Urinary bladder (tissue), 3 donors: ENCODE measurements at regions not wholly inside any gene's neighbourhood (a gene's known extent, or its start where the extent isn't known, plus 50 kb on each side); places are given as distances from the start of the nearest gene placed in this dataset.
A peak's percentile ranks its signal among the peaks of the same experiment; 100 is the strongest.
"Not testable (repeated sequence)": the region's sequence is repeated elsewhere in the genome, so short reads cannot be mapped to it uniquely, and the experiment has no call there.

Experiments
- DNase-seq: peaks from one replicate; pipeline ENCODE4 v3.0.0-alpha.2; 2015; ENCODE audit errors: extremely low spot score
- H3K27ac ChIP-seq: one replicate; pipeline ENCODE4 v1.5.1; 2013; ENCODE audit warnings: low read depth, mild to moderate bottlenecking, moderate library complexity
- H3K36me3 ChIP-seq: one replicate; pipeline ENCODE4 v1.6.1; 2013; ENCODE audit warnings: mild to moderate bottlenecking, moderate library complexity; ENCODE audit not compliant: insufficient read depth
- H3K4me1 ChIP-seq: one replicate; pipeline ENCODE4 v1.6.1; 2013; ENCODE audit warnings: mild to moderate bottlenecking, moderate library complexity; ENCODE audit not compliant: insufficient read depth
- H3K4me3 ChIP-seq: one replicate; pipeline ENCODE4 v1.5.1; 2013; ENCODE audit warnings: low read depth, low read length
- WGBS: extraction: QIAGEN DNeasy Blood & Tissue Kit; methylation state at CpG from one replicate; pipeline ENCODE4 v1.1.7; 2013; 5-methylcytosine and 5-hydroxymethylcytosine counted together
- donor health status: healthy with polysubstance abuse.
- donor health status: healthy.

GRCh38 chr1:239979456-239979855 lies 112.2 kb upstream of the FMN2 start:
- H3K4me3 ChIP-seq = no peak overlapping the region
- DNase-seq = no peak
- 78% methylated on average over 4 of the region's 4 CpGs for WGBS
- H3K36me3 ChIP-seq = no peaks in the 10 kb centered on the region
- no peaks in the 10 kb centered on the region for H3K4me1 ChIP-seq
- no peak overlapping the region for H3K27ac ChIP-seq

- 49% methylated on average over 2 of the region's 2 CpGs for WGBS
- H3K4me1 ChIP-seq = no peaks in the 10 kb centered on the region
- no peak overlapping the region for H3K27ac ChIP-seq
- H3K4me3 ChIP-seq = no peak overlapping the region
- no peak for DNase-seq
- no peaks in the 10 kb centered on the region for H3K36me3 ChIP-seq
These were observed 108.9 kb upstream of the FMN2 start for GRCh38 chr1:239982762-239983161.

- DNase-seq = no peak
- Histone ChIP-seq H3K4me3 (no peak overlapping the region), H3K27ac (no peak overlapping the region), H3K36me3 (no peaks in the 10 kb centered on the region), H3K4me1 (no peaks in the 10 kb centered on the region)
- WGBS = 85% methylated on average over 4 of the region's 4 CpGs
These were observed 106.6 kb upstream of the FMN2 start for GRCh38 chr1:239985044-239985443.

- no peak for DNase-seq
- no peak overlapping the region for H3K27ac ChIP-seq
- WGBS = 3% methylated on average over 2 of the region's 2 CpGs
- no peaks in the 10 kb centered on the region for H3K4me1 ChIP-seq
- H3K4me3 ChIP-seq = no peak overlapping the region
- H3K36me3 ChIP-seq = no peaks in the 10 kb centered on the region
These were observed 104.5 kb upstream of the FMN2 start for GRCh38 chr1:239987103-239987745.

- Histone ChIP-seq H3K4me1 (no peaks in the 10 kb centered on the region), H3K36me3 (no peaks in the 10 kb centered on the region), H3K4me3 (no peak overlapping the region), H3K27ac (no peak overlapping the region)
- WGBS = 74% methylated on average over 2 of the region's 2 CpGs
- DNase-seq = no peak
These were observed 101.7 kb upstream of the FMN2 start for GRCh38 chr1:239989990-239990389.

- DNase-seq, H3K36me3 ChIP-seq, H3K4me3 ChIP-seq, H3K27ac ChIP-seq, H3K4me1 ChIP-seq: not testable (repeated sequence)
- 74% methylated on average over 7 of the region's 8 CpGs for WGBS
These were observed 99.1 kb upstream of the FMN2 start for GRCh38 chr1:239992566-239992965.

- no peaks in the 10 kb centered on the region for H3K36me3 ChIP-seq
- H3K27ac ChIP-seq = no peak overlapping the region
- DNase-seq = no peak
- WGBS = 79% methylated on average over 4 of the region's 4 CpGs
- peaks cover 4% of the 10 kb centered on the region for H3K4me1 ChIP-seq
- no peak overlapping the region for H3K4me3 ChIP-seq
These were observed 98.3 kb upstream of the FMN2 start for GRCh38 chr1:239993366-239993765.

GRCh38 chr1:239995281-239995680 lies 96.4 kb upstream of the FMN2 start:
- H3K36me3 ChIP-seq = no peaks in the 10 kb centered on the region
- no peak overlapping the region for H3K4me3 ChIP-seq
- DNase-seq = no peak
- peaks cover 4% of the 10 kb centered on the region for H3K4me1 ChIP-seq
- no peak overlapping the region for H3K27ac ChIP-seq
- WGBS = 69% methylated on average over 3 of the region's 3 CpGs

- Histone ChIP-seq H3K36me3 (no peaks in the 10 kb centered on the region), H3K27ac (no peak overlapping the region), H3K4me3 (no peak overlapping the region), H3K4me1 (peaks cover 4% of the 10 kb centered on the region)
- WGBS = 58% methylated on average over 6 of the region's 6 CpGs
- no peak for DNase-seq
These were observed 94.5 kb upstream of the FMN2 start for GRCh38 chr1:239997160-239997514.

GRCh38 chr1:239997515-239998311 lies 94.0 kb upstream of the FMN2 start:
- Histone ChIP-seq H3K4me1 (peaks cover 4% of the 10 kb centered on the region), H3K4me3 (peak overlapping the region; percentile 2), H3K27ac (no peak overlapping the region), H3K36me3 (no peaks in the 10 kb centered on the region)
- DNase-seq = no peak
- WGBS = 3% methylated on average over 104 of the region's 104 CpGs

GRCh38 chr1:239998312-239998649 lies 93.4 kb upstream of the FMN2 start:
- H3K4me3 ChIP-seq = peak overlapping the region; percentile 2
- H3K27ac ChIP-seq = no peak overlapping the region
- WGBS = 37% methylated on average over 3 of the region's 3 CpGs
- peaks cover 4% of the 10 kb centered on the region for H3K4me1 ChIP-seq
- no peaks in the 10 kb centered on the region for H3K36me3 ChIP-seq
- DNase-seq = no peak

GRCh38 chr1:239999170-239999569 lies 92.5 kb upstream of the FMN2 start:
- 74% methylated on average over 2 of the region's 2 CpGs for WGBS
- no peaks in the 10 kb centered on the region for H3K36me3 ChIP-seq
- H3K4me3 ChIP-seq = no peak overlapping the region
- peaks cover 4% of the 10 kb centered on the region for H3K4me1 ChIP-seq
- no peak for DNase-seq
- H3K27ac ChIP-seq = no peak overlapping the region

GRCh38 chr1:240000634-240001033 lies 91.0 kb upstream of the FMN2 start:
- H3K4me3 ChIP-seq = no peak overlapping the region
- WGBS = 78% methylated on average over 4 of the region's 4 CpGs
- no peak for DNase-seq

GRCh38 chr1:240001177-240001740 lies 90.4 kb upstream of the FMN2 start:
- Histone ChIP-seq H3K4me1 (peaks cover 4% of the 10 kb centered on the region), H3K27ac (no peak overlapping the region), H3K4me3 (no peak overlapping the region), H3K36me3 (no peaks in the 10 kb centered on the region)
- no peak for DNase-seq
- 62% methylated on average over 7 of the region's 7 CpGs for WGBS

More at GRCh38 chr1:240000634-240001033, 91.0 kb upstream of the FMN2 start:
- no peak overlapping the region for H3K27ac ChIP-seq
- no peaks in the 10 kb centered on the region for H3K36me3 ChIP-seq
- H3K4me1 ChIP-seq = peaks cover 4% of the 10 kb centered on the region
